ENCODE measurements at regions not wholly inside any gene's neighbourhood (a gene's known extent, or its start where the extent isn't known, plus 50 kb on each side); places are given as distances from the start of the nearest gene placed in this dataset.
"Not testable (repeated sequence)": the region's sequence is repeated elsewhere in the genome, so short reads cannot be mapped to it uniquely, and the experiment has no call there.

DNA sequence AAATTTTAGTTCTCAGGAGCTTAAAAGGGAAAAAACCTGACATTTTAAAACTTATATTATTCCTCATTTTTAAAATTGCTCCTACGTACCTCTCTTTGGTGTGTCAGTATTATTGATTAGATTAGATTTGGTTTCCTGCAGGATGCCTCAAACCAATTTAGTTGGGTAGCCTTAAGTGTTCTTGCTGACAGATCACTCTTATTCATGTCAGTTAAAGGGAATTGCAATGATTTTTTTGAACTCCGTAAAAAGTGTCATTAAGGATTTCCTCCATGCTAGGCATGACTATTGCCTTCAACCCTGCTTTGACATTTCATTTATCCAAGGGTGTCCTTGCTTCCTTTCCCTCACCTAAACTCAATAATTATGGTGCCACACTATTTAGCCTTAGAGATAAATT, 149.0 kb upstream of the CDH7 start:
- Histone ChIP-seq H2AFZ (ENCODE audit: low read depth, low read length) (no peak overlapping the region), H3K27ac (ENCODE audit: low read length) (no peak overlapping the region), H3K9me3 (ENCODE audit: insufficient read depth, low read length) (no peaks in the 10 kb centered on the region)

DNA sequence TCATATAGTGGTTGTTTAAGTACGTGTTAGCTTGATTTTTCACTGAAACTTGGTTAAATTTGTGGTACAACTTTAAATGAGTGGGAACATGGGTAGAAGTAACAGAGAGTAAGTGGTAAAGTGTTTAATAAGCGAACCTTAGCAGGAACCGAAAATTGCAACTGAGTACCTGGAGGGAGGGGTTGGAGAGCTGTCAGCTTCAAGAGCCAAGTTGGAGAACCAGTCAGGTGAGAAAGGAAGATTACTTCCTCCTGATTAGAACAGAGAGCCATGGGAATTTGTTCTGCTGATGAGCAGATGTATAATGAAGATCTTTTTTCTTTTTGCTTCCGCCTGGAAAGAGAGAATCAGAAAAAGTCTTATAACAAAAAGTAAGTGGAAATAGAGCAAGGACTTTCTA, 158.4 kb upstream of the CDH7 start:
- Histone ChIP-seq H3K36me3 (replicated peaks; ENCODE audit: low read depth, low read length) (peaks cover 4% of the 10 kb centered on the region), H3K4me1 (ENCODE audit: low read length) (peaks cover 26% of the 10 kb centered on the region), H3K4me3 (ENCODE audit: low read length) (no peak overlapping the region), H3K27me3 (ENCODE audit: low read depth, low read length) (no peaks in the 10 kb centered on the region), H3K4me2 (ENCODE audit: low read length) (peak overlapping the region; percentile 52), H3K9me3 (ENCODE audit: insufficient read depth, low read length) (no peaks in the 10 kb centered on the region), H3K27ac (ENCODE audit: low read length) (0 out of 2 replicates have a peak overlapping the region, but pooled peaks have one; percentile 11), H2AFZ (ENCODE audit: low read depth, low read length) (no peak overlapping the region), H4K20me1 (ENCODE audit: insufficient read depth, low read length) (no peaks in the 10 kb centered on the region), H3K79me2 (ENCODE audit: low read length) (no peaks in the 10 kb centered on the region), H3K9ac (ENCODE audit: low read length) (no peak overlapping the region)
- no peak for TF ChIP-seq EZH2phosphoT487 (IDR thresholded peaks at IDR 0.05; ENCODE audit: low read depth)
- TF ChIP-seq, protein P1, sequence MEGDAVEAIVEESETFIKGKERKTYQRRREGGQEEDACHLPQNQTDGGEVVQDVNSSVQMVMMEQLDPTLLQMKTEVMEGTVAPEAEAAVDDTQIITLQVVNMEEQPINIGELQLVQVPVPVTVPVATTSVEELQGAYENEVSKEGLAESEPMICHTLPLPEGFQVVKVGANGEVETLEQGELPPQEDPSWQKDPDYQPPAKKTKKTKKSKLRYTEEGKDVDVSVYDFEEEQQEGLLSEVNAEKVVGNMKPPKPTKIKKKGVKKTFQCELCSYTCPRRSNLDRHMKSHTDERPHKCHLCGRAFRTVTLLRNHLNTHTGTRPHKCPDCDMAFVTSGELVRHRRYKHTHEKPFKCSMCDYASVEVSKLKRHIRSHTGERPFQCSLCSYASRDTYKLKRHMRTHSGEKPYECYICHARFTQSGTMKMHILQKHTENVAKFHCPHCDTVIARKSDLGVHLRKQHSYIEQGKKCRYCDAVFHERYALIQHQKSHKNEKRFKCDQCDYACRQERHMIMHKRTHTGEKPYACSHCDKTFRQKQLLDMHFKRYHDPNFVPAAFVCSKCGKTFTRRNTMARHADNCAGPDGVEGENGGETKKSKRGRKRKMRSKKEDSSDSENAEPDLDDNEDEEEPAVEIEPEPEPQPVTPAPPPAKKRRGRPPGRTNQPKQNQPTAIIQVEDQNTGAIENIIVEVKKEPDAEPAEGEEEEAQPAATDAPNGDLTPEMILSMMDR (IDR thresholded peaks at IDR 0.05; ENCODE audit: low read depth, low read length) = no peak

More for the DNA sequence above, 149.0 kb upstream of the CDH7 start:
- no peaks in the 10 kb centered on the region for H3K27me3 ChIP-seq (ENCODE audit: low read depth, low read length)
- H3K9ac ChIP-seq (ENCODE audit: low read length) = no peak overlapping the region
- H3K79me2 ChIP-seq (ENCODE audit: low read length) = no peaks in the 10 kb centered on the region
- H3K4me2 ChIP-seq (ENCODE audit: low read length) = no peak overlapping the region
- H3K4me3 ChIP-seq (ENCODE audit: low read length) = no peak overlapping the region
- no peak for TF ChIP-seq EZH2phosphoT487 (IDR thresholded peaks at IDR 0.05; ENCODE audit: low read depth)
- TF ChIP-seq, protein P1 (IDR thresholded peaks at IDR 0.05; ENCODE audit: low read depth, low read length) = no peak
- no peaks in the 10 kb centered on the region for H3K4me1 ChIP-seq (ENCODE audit: low read length)
- H3K36me3 ChIP-seq (replicated peaks; ENCODE audit: low read depth, low read length) = no peaks in the 10 kb centered on the region
- no peaks in the 10 kb centered on the region for H4K20me1 ChIP-seq (ENCODE audit: insufficient read depth, low read length)

DNA sequence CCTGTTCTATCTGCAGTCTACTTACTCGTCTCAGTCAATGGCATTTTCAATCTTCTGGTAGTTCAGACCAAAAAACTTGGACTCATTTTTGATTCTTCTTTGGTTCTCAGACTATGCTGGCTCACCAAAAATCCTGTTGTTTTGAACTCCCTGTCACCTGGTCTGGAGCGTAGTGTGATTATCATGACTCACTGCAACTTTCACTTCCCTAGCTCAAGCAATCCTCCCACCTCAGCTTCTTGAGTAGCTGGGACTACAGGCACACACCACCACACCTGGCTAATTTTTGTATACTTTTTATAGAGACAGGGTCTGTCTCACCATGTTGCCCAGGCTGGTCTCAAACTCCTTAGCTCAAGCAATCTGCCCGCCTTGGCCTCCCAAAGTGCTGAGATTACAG, 163.3 kb upstream of the CDH7 start:
- peaks cover 4% of the 10 kb centered on the region for H3K36me3 ChIP-seq (replicated peaks; ENCODE audit: low read depth, low read length)
- no peak overlapping the region for H3K9ac ChIP-seq (ENCODE audit: low read length)
- peak overlapping the region; percentile 2 for H3K4me3 ChIP-seq (ENCODE audit: low read length)
- H3K9me3 ChIP-seq (ENCODE audit: insufficient read depth, low read length) = no peaks in the 10 kb centered on the region
- H3K4me2 ChIP-seq (ENCODE audit: low read length) = peak overlapping the region; percentile 42
- H3K27me3 ChIP-seq (ENCODE audit: low read depth, low read length) = no peaks in the 10 kb centered on the region
- H2AFZ ChIP-seq (ENCODE audit: low read depth, low read length) = peak overlapping the region; percentile 22; the same call in 1 of the 2 replicates
- H3K27ac ChIP-seq (ENCODE audit: low read length) = peak overlapping the region; percentile 2; the same call in 1 of the 2 replicates
- TF ChIP-seq EZH2phosphoT487 (IDR thresholded peaks at IDR 0.05; ENCODE audit: low read depth) = no peak
- TF ChIP-seq, protein P1 (IDR thresholded peaks at IDR 0.05; ENCODE audit: low read depth, low read length) = no peak
- no peaks in the 10 kb centered on the region for H3K79me2 ChIP-seq (ENCODE audit: low read length)
- H3K4me1 ChIP-seq (ENCODE audit: low read length) = peaks cover 28% of the 10 kb centered on the region
- no peaks in the 10 kb centered on the region for H4K20me1 ChIP-seq (ENCODE audit: insufficient read depth, low read length)

DNA sequence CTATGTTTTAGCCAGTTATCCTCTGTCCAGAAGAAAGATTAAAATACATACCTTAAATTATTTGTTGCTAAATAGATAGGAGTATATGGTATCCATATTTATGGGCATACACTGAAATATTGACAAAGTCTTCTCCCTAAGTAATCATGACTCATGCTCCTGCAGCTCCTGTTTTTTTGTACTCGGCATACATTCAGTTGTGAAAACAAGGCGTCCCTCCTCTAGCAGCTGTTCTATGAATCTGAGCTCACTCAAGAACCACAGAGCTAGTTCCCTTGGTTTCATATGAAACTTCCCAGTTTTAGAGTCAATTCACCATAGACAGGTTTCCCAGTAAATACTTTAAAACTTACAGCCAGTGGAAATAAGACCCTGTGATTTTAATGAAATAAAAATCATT, 168.7 kb upstream of the CDH7 start:
- H3K4me2 ChIP-seq (ENCODE audit: low read length); H3K27ac ChIP-seq (ENCODE audit: low read length); H3K27me3 ChIP-seq (ENCODE audit: low read depth, low read length); H3K79me2 ChIP-seq (ENCODE audit: low read length); H3K4me1 ChIP-seq (ENCODE audit: low read length); H3K36me3 ChIP-seq (replicated peaks; ENCODE audit: low read depth, low read length); H2AFZ ChIP-seq (ENCODE audit: low read depth, low read length); H3K4me3 ChIP-seq (ENCODE audit: low read length); H3K9ac ChIP-seq (ENCODE audit: low read length); H4K20me1 ChIP-seq (ENCODE audit: insufficient read depth, low read length); H3K9me3 ChIP-seq (ENCODE audit: insufficient read depth, low read length): not testable (repeated sequence)

DNA sequence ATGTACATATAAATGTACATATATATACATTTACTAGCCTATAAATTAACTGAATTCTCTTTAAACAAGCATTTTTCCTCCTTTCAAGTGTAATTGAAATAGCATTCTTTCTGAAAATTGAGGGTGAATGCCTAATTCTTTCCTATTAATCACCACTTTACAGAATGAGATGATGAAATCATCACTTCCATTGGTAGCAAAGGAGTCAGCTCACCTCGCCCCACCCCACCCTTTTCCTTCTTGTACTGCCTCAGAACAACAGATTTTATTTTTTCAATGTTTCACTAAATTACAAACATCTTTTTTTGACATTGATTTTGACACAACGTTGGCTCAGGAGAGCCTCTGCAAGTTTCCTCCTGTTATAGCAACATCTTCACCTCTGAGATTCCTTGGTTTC, 181.9 kb upstream of the CDH7 start:
- no peak for TF ChIP-seq EZH2phosphoT487 (IDR thresholded peaks at IDR 0.05; ENCODE audit: low read depth)
- TF ChIP-seq, protein P1 (IDR thresholded peaks at IDR 0.05; ENCODE audit: low read depth, low read length) = no peak
- Histone ChIP-seq H2AFZ (ENCODE audit: low read depth, low read length) (peak overlapping the region; percentile 71), H4K20me1 (ENCODE audit: insufficient read depth, low read length) (no peaks in the 10 kb centered on the region), H3K4me1 (ENCODE audit: low read length) (no peaks in the 10 kb centered on the region), H3K9ac (ENCODE audit: low read length) (no peak overlapping the region), H3K36me3 (replicated peaks; ENCODE audit: low read depth, low read length) (no peaks in the 10 kb centered on the region), H3K27me3 (ENCODE audit: low read depth, low read length) (no peaks in the 10 kb centered on the region), H3K4me2 (ENCODE audit: low read length) (no peak overlapping the region), H3K4me3 (ENCODE audit: low read length) (no peak overlapping the region), H3K79me2 (ENCODE audit: low read length) (no peaks in the 10 kb centered on the region), H3K27ac (ENCODE audit: low read length) (no peak overlapping the region), H3K9me3 (ENCODE audit: insufficient read depth, low read length) (no peaks in the 10 kb centered on the region)

Measured in OCI-LY3 (cell line).